Activated naive CD8-positive, alpha-beta T cell (primary cell): ENCODE measurements at regions not wholly inside any gene's neighbourhood (a gene's known extent, or its start where the extent isn't known, plus 50 kb on each side); places are given as distances from the start of the nearest gene placed in this dataset.

ENCODE experiments used
- H3K27ac Mint-ChIP-seq: one replicate; pipeline ENCODE4 v1.8.0; 2021; ENCODE audit warnings: mixed read lengths
- H3K27me3 Mint-ChIP-seq: one replicate; pipeline ENCODE4 v1.8.0; 2021; ENCODE audit warnings: mixed read lengths
- H3K36me3 Mint-ChIP-seq: one replicate; pipeline ENCODE4 v1.8.0; 2021; ENCODE audit warnings: mixed read lengths
- H3K4me1 Mint-ChIP-seq: one replicate; pipeline ENCODE4 v1.8.0; 2021; ENCODE audit warnings: low read depth, mixed read lengths
- H3K4me3 Mint-ChIP-seq: one replicate; pipeline ENCODE4 v1.8.0; 2021; ENCODE audit warnings: mild to moderate bottlenecking, mixed read lengths
- H3K9me3 Mint-ChIP-seq: one replicate; pipeline ENCODE4 v1.8.0; 2021; ENCODE audit warnings: low read depth, mixed read lengths

DNA sequence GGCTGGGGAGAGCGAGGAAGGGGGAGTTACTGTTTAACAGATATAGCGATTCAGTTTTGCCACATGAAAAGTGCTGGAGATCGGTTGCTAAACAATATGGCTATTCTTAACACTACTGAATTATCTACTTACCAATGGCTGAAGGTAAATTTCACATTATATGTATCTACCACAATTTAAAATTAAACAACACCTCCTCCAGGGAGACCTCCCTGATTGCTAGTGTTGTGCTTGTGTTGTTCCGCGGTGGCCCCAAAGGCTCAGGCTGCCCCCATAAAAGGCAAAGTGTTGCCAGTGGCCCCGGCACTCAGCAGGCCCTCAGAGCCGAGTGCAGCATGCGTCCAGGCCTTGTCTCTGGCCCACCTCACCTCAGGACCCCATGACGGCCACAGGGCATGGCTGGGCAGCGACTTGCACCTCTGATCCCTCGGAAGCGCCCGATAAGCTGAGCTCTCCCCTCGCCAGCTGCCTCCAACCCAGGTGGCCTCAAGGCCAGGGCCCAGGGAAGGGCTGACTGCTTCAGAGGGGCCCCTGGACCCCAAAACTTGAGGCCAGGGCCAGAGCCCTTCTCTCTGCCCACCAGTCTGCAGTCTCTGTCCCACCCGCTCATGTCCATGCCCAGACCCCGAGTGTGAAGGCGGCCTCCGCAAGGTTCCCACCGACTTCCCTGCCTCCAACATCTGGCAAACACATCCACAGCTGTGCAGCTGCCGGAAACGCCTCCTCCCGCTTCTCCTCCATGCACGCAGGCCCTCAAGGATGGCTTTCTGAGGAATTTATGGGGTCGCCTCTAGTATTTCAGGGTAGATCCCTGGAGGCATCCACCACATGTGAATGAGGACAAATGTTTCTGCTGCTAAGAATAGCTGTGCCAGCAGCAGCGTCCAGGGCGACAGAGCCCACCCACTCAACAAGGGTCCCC lies 60.0 kb downstream of the NCOR2 start:
- Mint-ChIP-seq H3K9me3 (no peaks in the 10 kb centered on the region), H3K27ac (no peak overlapping the region), H3K4me1 (peaks cover 26% of the 10 kb centered on the region), H3K4me3 (no peak overlapping the region), H3K36me3 (no peaks in the 10 kb centered on the region), H3K27me3 (no peaks in the 10 kb centered on the region)

DNA sequence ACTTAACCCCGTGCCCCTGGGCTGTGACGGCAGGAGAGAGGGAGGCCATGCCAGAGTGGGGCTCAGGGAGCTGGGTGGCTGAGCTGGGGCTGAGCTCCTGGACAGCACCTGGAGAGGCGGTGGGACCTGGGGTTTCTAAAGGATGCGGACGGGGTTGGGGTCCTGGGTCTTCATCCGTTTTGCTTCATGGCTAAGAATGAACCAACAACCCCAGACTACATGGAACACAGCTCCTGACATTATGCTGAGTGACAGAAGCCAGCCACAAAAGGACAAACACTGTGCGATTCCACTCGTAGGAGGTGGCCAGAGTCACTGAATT lies 60.6 kb downstream of the NCOR2 start:
- Mint-ChIP-seq H3K27me3 (no peaks in the 10 kb centered on the region), H3K27ac (no peak overlapping the region), H3K9me3 (no peaks in the 10 kb centered on the region), H3K4me3 (no peak overlapping the region), H3K36me3 (no peaks in the 10 kb centered on the region), H3K4me1 (peaks cover 31% of the 10 kb centered on the region)

DNA sequence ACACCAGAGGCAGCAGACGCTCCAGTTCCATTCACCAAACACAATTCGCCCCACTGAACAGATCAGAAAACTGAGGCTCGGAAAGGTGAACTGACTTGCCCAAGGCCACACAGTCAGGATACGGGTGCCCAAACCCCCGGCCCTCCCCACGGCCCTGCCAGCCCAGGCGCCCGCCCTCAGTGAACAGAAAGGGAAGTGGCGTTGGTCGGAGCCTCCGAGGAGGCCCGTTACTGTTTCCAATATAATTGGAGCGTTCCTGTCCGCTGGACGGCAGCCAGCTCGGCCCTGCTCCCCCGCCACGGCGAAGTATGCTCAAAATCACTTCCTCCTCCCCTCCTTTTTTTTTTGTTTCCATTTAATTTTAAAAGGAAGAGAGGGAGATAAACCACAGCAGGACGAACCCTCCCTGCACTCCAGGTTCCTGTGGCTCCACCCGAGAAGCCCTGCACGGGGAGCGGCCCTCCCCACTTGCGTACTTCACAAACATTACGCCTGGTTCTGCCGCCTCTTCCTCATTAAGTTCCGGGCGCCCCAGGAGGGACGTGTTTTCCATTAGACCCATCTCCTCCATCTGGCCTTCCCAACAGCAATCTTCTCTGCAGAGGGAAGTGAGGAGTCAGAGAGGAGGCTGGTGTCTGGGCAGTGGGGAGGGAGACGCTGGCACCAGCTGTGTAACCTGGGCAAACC lies 61.1 kb downstream of the NCOR2 start:
- Mint-ChIP-seq H3K9me3 (no peaks in the 10 kb centered on the region), H3K27ac (no peak overlapping the region), H3K36me3 (no peaks in the 10 kb centered on the region), H3K4me1 (peaks cover 34% of the 10 kb centered on the region), H3K27me3 (no peaks in the 10 kb centered on the region), H3K4me3 (no peak overlapping the region)

DNA sequence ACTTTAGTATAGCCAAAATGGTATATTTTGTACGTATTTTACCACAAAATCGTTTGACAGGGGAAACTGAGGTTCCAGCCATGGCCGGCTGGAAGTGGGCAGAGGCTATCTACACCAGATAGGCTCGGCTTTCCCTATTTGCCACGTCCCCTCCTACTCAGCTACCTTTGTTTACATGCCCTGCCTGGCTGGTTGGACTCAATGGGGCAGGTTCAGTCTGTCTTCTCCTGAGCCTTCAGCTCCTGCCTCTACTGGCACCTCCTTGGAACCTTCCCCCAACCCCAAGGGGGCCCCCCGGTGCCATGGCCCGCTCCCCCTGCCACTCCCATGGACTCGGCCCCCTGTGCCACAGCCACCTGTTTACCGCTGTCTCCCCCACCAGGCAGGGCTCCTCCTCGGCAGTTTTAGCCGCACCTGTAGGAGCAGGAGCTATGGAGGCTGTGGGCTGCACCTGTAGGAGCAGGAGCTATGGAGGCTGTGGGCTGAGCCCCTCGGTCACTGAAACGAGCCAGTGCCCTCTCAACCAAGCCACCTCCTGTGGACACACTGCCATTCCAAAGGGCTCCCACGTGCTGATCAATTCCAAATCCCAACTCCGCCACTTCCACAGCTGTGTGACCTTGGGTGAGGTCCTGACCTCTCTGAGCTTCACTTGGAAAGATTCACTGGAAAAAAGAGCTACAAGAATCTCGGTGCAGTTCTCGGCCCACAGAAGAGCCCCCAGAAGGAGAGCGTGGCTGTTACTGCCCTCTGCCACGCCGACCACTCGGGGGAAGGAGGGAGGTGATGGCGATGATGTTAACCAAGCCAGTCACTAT lies 62.2 kb downstream of the NCOR2 start:
- H3K4me1 Mint-ChIP-seq = peaks cover 28% of the 10 kb centered on the region
- no peak overlapping the region for H3K27ac Mint-ChIP-seq
- H3K27me3 Mint-ChIP-seq = no peaks in the 10 kb centered on the region

DNA sequence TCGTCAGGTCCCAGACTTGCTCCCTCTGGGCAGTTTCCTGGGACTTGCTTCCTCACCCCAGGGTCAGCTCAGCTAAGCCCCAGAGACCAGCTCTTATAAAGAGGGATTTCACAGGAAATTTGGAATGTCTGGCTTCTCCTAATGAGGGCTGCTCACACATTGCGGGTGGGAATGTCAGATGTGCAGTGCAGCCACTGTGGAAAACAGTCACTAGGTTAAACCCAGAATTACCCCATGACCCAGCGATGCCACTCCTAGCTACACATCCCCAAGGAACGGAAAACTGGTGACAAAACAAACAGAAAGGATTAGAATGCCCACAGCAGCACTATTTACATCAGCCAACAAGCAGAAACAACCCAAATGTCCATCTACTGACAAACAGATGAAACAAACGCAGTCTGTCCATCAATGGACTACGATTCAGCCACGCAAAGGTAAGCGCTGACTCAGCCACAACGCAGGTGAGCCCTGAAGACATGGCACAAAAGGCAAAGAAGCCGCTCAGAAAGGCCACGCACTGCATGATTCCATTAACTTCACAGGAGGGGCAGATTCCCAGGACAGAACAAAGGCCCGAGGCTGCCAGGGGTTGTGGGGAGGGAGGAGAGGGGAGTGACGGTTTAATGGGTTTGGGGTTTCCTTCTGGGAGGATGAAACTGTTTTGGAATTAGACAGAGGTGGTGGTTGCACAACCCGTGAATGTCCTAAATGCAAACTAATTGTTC lies 63.0 kb downstream of the NCOR2 start:
- H3K9me3 Mint-ChIP-seq = no peaks in the 10 kb centered on the region
- no peaks in the 10 kb centered on the region for H3K36me3 Mint-ChIP-seq
- peaks cover 31% of the 10 kb centered on the region for H3K4me1 Mint-ChIP-seq
- no peak overlapping the region for H3K4me3 Mint-ChIP-seq
- no peak overlapping the region for H3K27ac Mint-ChIP-seq
- H3K27me3 Mint-ChIP-seq = no peaks in the 10 kb centered on the region

More for the DNA sequence above, 62.2 kb downstream of the NCOR2 start:
- no peak overlapping the region for H3K4me3 Mint-ChIP-seq
- no peaks in the 10 kb centered on the region for H3K9me3 Mint-ChIP-seq
- no peaks in the 10 kb centered on the region for H3K36me3 Mint-ChIP-seq

DNA sequence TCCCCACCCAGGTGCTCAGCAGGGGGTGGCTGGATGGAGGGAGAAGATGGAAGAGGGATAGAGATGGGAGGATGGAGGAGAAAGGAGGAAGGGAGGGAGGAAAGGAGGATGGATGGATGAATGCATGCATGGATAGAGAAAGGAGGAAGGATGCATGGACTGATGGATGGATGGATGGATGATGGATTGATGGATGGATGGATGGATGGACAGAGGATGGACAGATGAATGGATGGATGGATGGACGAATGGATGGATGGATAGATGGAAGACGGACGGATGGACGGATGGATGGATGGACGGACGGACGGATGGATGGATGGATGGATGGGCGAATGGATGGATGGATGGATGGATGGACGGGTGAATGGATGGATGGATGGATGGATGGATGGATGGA lies 64.1 kb downstream of the NCOR2 start:
- Mint-ChIP-seq H3K27ac (no peak overlapping the region), H3K4me3 (no peak overlapping the region), H3K4me1 (peaks cover 36% of the 10 kb centered on the region)

DNA sequence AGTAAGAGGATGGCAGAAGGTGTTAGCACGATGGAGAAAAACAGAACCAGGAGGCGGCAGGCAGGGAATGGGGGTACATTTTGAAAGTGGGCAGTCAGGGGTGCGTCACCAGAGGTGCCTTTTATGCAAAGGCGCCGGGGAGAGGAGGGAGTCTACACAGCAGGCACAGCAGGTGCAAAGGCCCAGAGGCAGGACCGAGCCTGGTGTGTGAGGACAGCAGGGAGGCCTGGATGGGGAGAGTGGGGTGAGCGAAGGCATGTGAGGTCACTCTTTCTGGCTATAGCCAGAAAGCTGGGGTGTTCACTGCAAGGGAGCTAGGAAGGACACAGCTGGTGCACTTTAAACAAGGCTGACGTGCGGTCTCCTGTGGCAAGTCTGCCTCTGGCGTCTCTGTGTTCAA lies 65.0 kb downstream of the NCOR2 start:
- Mint-ChIP-seq H3K9me3 (no peaks in the 10 kb centered on the region), H3K4me1 (peaks cover 36% of the 10 kb centered on the region), H3K4me3 (no peak overlapping the region), H3K36me3 (no peaks in the 10 kb centered on the region), H3K27me3 (no peaks in the 10 kb centered on the region), H3K27ac (no peak overlapping the region)

More for the DNA sequence above, 64.1 kb downstream of the NCOR2 start:
- no peaks in the 10 kb centered on the region for H3K27me3 Mint-ChIP-seq
- no peaks in the 10 kb centered on the region for H3K36me3 Mint-ChIP-seq
- no peaks in the 10 kb centered on the region for H3K9me3 Mint-ChIP-seq

DNA sequence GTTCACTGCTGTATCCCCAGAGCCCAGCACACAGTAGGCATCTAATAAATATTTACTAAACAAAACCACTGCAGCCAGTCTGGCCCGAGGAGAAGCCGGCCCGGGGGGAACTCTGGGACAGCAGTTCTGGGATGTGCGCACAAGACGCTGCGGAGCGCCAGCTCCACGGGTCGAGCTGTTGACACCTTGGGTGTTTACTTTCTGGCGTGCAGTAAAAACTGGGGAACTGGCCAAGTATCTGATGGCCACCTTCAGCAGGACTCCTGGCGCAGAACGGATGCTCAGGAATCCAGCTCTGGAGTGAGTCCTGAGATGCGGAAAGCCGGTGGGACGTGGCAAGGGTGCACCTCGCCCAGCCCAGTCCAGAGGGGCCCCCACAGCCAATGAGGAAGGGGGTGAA lies 65.6 kb downstream of the NCOR2 start:
- Mint-ChIP-seq H3K9me3 (no peaks in the 10 kb centered on the region), H3K27me3 (no peaks in the 10 kb centered on the region), H3K4me1 (peaks cover 36% of the 10 kb centered on the region), H3K4me3 (no peak overlapping the region), H3K36me3 (no peaks in the 10 kb centered on the region), H3K27ac (no peak overlapping the region)

DNA sequence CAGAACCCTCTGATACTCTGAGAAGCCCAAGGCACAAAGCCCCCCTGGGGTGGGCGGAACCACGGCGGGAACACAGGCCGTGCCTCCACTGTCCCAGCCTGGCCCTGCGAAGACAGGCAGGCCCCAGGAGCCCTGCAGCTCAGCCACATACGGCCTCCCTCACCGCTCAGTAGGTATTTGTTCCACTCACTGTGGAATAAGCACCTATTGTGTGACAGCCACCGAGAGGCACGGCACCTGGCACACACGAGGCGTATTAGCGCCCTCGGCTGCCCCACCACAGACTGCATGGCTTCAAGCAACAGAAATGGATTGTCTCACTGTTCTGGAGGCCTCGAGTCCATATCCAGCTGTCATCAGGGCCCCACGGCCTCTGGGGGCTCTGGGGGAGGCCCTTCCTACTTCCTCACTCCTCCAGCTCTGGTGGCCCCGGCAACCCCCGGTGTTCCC lies 66.3 kb downstream of the NCOR2 start:
- peaks cover 35% of the 10 kb centered on the region for H3K4me1 Mint-ChIP-seq
- no peak overlapping the region for H3K27ac Mint-ChIP-seq
- H3K36me3 Mint-ChIP-seq = no peaks in the 10 kb centered on the region
- H3K4me3 Mint-ChIP-seq = no peak overlapping the region
- H3K27me3 Mint-ChIP-seq = no peaks in the 10 kb centered on the region
- no peaks in the 10 kb centered on the region for H3K9me3 Mint-ChIP-seq

DNA sequence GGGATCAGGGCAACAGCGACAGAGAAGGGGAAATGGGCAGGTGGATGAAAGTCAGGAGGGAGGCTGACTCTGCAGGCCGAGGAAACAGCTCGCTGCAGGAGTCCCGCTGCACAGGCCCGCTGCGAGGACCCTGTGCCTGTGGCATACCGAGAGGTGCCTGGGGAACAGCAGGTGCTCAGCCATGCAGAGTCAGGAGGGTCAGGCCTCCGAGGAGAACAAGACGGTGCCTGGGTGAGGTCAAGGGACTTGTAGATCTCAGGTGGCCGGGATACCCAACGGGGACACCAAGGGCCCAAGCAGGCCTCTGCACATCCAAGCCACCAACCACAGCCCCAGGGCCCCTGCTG lies 67.5 kb downstream of the NCOR2 start:
- Mint-ChIP-seq H3K9me3 (no peaks in the 10 kb centered on the region), H3K4me3 (no peak overlapping the region), H3K36me3 (no peaks in the 10 kb centered on the region), H3K4me1 (peaks cover 38% of the 10 kb centered on the region), H3K27me3 (no peaks in the 10 kb centered on the region), H3K27ac (no peak overlapping the region)

DNA sequence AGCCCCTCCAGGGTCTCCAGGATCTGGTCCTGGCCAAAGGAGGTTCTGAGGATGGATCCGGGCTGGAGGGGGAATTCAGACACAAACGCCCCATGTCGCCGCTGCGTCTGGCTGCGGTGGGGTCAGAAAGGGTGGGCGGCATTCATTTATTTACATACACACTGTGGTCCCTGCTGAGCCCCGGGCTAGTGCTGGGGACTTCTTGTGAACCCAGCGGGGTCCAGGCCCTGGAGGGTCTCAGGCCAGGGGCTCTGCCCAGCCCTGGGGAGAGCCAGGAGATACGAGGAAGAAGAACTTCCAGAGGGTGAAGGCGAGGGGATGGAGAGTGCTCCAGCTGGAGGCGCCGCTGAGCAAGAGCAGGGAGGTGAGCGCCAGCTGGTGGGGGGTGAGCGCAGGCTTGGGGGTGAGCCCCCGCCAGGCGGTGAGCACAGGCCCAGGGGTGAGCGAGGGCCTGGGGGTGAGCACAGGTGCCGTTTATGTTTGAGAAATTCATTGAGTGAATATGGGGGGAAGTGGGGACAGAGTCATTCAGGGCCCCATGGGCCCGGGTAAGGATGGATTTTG lies 68.1 kb downstream of the NCOR2 start:
- Mint-ChIP-seq H3K27ac (no peak overlapping the region), H3K27me3 (no peaks in the 10 kb centered on the region), H3K36me3 (no peaks in the 10 kb centered on the region), H3K9me3 (no peaks in the 10 kb centered on the region), H3K4me3 (peak overlapping the region; percentile 30), H3K4me1 (peaks cover 44% of the 10 kb centered on the region)

DNA sequence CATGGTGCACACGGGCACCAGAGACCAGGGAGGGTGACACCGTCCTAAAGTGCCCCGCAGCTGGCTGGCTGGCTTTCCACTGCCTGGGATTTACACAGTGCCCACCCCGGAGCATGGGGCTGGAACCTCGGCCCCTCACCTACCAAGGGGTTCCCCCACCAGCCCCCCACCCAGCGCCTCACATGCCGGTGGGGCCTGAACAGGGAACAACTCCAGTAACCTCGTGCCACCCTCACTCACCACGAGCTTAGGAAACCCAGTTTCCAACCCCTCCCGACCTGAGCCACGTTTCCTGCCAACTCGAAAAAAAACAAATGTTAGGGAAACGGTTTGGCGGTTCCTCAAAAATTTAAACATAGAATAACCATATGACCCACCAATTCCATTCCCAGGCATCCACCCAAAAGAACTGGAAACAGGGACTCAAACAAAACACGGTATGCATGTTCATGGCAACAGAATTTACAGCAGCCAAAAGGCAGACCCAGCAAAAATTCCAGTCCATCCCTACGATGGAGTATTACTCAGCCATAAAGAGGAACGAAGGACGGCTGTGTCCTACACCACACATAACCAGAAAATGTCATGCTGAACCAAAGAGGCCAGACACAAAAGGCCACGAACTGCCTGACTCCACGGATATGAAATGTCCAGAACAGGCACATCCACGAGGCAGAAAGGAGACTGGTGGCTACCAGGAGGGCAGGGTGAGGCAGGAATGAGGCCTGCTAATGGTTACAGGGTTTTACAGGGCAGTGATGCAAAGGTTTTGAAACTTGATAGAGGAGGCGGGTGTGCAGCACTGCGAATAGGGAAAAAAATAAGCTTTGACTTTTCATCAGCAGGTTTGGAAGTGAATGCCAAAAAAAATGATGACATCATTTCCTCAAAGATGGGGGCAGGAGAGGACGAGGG lies 68.9 kb downstream of the NCOR2 start:
- Mint-ChIP-seq H3K9me3 (no peaks in the 10 kb centered on the region), H3K27ac (no peak overlapping the region), H3K4me1 (peaks cover 50% of the 10 kb centered on the region), H3K4me3 (no peak overlapping the region), H3K36me3 (no peaks in the 10 kb centered on the region), H3K27me3 (no peaks in the 10 kb centered on the region)

DNA sequence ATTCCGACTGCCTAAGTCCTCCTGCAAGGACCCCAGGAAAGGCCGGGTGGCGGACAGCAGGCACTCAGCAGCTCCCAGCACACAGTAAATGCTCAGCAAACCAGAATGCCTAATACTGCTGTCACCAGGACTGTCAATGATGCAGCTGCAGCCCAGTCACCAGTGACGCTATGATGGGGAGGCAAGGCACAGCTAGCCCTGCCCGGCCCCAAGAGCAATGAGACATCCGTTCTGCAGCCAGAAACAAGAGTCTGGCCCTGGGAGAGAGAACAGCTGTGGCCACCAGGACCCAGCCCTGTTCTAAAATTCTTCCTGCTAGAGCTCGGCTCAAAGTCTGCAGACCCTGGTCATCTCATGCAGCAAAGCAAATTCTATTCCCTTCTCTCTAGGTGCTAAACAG lies 69.8 kb downstream of the NCOR2 start:
- Mint-ChIP-seq H3K9me3 (no peaks in the 10 kb centered on the region), H3K4me3 (no peak overlapping the region), H3K4me1 (peaks cover 48% of the 10 kb centered on the region), H3K27ac (no peak overlapping the region), H3K27me3 (no peaks in the 10 kb centered on the region), H3K36me3 (no peaks in the 10 kb centered on the region)
